ENCODE measurements at regions not wholly inside any gene's neighbourhood (a gene's known extent, or its start where the extent isn't known, plus 50 kb on each side); places are given as distances from the start of the nearest gene placed in this dataset.

DNA sequence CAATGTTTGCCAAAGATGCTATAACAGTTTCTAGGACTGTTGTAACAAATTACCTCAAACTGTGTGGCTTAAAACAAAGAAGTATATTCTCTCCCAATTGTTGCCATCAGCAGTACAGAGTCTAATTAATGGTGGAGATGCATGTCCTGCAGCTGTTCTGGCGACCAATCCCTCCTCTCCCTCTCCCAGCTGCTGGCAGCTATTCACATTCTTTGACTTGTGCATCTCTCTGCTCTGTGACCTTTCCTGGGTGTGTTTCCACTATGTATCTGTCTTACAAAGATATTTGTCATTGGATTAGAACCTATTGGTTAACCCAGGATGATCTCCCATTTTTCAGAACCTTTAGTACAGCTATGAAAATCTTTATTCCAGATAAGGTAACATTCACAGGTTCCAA, 561.7 kb upstream of the POM121L12 start:
- no peak for DNase-seq

DNA sequence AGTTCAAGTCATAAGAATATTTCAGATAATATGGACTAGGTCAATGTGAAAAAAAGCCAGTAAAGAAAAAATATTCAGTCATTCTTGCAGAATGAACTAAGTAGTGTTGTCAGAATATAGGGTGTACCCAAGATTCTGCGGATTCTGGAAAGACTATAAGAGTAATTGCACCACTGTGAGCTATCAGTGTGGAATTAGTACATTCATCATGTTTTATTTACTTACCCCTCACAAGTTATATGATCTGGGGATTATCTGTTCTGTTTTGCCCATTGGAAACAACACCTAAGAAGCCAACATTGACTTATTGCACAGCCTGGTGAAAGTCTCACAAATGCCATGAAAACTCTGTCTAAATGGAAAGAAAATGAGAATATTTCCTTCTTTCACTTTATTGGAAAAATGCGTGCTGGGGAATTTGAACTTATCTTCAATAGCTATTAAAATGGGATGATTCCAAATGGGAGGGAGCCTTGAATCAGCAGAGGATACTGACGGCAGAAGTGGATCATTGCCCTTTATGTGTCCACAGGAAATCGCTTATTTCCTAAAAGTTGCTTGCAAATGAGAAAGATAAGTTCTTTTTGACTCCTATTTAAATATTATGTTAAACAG, 563.3 kb upstream of the POM121L12 start:
- DNase-seq = no peak

- DNase-seq = no peak
These were observed 570.2 kb upstream of the POM121L12 start for GRCh38 chr7:52465216-52465615.

DNA sequence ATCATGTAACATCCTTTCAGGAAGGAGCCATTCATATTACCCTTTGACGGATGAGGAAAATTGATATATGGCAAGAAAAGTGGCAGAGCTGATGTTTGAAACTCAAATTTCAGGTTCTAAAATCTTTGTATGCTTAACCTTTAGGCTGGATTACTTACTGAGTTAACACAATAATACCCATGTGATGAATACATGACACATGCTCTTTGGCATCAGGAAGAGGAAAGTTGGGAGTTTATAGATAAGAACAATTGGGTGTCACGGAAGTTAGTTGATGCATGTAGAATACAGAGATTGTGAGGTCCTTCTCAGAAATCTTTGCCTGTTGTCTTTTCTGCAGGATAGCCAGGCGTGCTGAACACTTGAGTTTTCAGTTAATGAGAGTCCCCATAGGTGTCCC, 572.1 kb upstream of the POM121L12 start:
- DNase-seq = no peak

DNA sequence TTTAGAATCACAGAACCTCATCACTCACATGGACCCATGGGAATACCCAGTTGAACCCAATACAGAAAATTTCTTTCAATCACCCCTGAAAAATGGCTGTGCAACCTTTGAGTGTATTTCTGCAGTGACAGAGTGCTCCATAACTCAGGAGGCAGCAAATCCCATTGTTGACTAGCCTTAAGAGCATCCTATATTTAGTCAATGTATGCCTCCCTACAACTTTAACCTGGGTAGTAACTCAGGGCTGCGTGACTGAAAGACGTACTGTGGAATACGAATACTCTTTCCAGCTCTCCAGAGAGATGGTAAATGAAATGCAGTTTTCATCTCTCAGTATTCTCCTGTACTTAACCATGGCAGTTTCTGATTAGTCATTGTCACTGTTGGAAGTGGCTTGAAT, 573.0 kb upstream of the POM121L12 start:
- no peak for DNase-seq

GRCh38 chr7:52455571-52455970, 579.9 kb upstream of the POM121L12 start:
- no peak for DNase-seq

DNA sequence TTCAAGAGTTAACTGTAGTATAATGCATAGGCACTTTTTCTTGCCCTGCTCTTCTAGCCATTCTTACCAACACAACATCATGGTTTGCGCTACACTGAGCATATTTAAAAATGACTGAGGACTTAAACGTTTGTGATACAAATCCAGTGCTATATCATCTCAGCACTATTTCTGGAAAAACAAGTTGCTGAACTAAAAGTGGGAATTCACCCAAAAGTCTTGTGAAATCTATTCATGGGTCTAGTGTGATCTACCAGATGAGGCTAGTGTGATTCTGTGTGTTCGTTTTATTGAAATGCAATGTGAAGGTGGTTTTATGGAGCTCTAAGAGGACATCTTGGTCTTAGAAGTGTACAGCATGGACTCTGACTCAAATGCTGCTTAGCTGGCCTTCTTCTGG, 584.6 kb upstream of the POM121L12 start:
- DNase-seq = no peak

DNA sequence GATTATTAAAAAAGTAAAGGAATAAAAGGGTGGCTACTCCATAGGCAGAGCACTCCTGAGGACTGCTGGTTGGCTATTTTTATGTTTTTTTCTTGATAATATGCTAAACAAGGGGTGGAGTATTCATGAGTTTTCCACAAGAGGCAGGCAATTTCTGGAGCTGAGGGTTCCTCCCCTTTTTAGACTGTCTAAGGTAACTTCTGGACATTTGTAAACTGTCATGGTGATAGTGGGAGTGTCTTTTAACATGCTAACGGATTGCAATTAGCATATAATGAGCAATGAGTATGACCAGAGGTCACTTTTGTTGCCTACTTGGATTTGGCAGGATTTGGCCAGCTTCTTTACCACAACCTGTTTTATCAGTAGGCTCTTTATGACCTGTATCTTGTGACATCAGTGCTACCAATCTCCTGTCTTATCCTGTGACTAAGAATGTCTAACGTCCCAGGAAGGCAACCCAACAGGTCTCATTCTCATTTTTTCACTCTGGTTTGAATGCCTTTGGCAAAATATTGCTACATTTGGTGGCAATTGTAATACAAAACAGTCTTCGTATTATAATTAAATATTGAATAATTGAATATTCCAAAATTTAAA, 587.8 kb upstream of the POM121L12 start:
- DNase-seq = no peak

- DNase-seq = no peak
These were observed 599.2 kb upstream of the POM121L12 start for GRCh38 chr7:52436278-52436677.

- DNase-seq = no peak
These were observed 604.2 kb upstream of the POM121L12 start for GRCh38 chr7:52431082-52431815.

- DNase-seq = no peak
These were observed 612.2 kb upstream of the POM121L12 start for GRCh38 chr7:52423251-52423650.

- DNase-seq = no peak
These were observed 622.4 kb upstream of the POM121L12 start for GRCh38 chr7:52413051-52413450.

- DNase-seq = no peak
These were observed 625.4 kb upstream of the POM121L12 start for GRCh38 chr7:52410032-52410431.

DNA sequence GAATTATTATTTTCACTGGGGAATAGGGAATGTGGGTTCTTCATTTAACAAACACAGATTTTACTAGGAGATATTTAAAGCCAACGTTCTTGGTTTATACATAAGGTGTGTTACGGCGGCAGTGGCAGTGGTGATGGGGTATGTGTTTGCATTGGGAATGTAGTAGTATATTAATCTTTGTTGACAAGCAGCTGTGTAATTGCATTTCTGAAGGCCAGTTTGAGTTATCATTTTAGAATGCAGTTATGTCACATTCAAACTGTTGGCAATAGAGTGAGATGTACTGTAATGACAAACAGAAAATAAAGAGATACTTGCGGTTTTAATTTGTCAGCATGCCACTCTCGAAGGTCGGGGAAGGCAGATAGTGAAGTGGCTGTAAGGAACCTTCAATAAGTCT, 628.6 kb upstream of the POM121L12 start:
- no peak for DNase-seq

DNA sequence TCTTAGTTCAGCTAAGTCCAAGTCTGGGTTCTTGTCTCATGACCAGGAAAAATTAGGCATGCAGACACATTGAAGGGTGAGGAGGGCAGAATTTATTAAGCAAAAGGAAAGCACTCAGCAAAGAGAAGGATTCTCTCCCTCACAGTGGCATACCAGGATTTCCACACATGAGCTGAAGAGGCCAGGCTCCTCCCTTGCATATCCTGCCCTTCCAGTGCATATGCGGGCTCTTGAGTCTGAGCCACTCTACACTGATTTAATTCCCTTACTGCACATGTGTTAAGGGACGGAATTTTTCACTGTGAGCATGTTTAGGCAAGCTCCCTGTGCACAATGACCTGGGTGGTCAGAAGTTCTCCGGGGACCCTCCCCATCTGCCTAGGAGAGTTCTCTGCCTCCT, 652.7 kb upstream of the POM121L12 start:
- no peak for DNase-seq

DNA sequence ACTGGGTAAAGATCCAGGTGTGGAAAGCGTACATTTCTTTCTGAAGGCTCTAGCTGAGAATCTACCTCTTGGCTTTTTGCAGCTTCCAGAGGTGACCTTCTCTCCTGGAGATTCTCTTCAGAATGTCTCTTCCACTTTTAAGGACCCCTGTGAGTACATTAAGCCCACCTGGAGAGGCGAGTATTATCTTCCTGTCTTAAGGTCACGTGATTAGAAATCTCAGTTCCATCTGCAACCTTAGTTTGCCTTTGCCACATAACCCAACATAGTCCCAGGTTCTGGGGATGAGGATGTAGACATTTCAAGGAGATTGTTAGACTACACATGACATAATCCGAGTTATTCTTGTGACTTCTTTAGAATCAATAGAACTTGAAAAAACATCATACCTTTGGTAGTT, 665.5 kb upstream of the POM121L12 start:
- no peak for DNase-seq

- no peak for DNase-seq
These were observed 670.1 kb upstream of the POM121L12 start for GRCh38 chr7:52365349-52365748.

- no peak for DNase-seq
These were observed 672.9 kb upstream of the POM121L12 start for GRCh38 chr7:52362521-52362920.

- DNase-seq = no peak
These were observed 674.9 kb upstream of the POM121L12 start for GRCh38 chr7:52360541-52360940.

- no peak for DNase-seq
These were observed 680.4 kb upstream of the POM121L12 start for GRCh38 chr7:52355053-52355452.

- no peak for DNase-seq
These were observed 683.1 kb upstream of the POM121L12 start for GRCh38 chr7:52352013-52352981.

- no peak for DNase-seq
These were observed 691.4 kb upstream of the POM121L12 start for GRCh38 chr7:52344015-52344414.

- no peak for DNase-seq
These were observed 695.4 kb upstream of the POM121L12 start for GRCh38 chr7:52340067-52340466.

Data from fibroblast of skin of right biceps (primary cell).